ENCODE measurements at regions not wholly inside any gene's neighbourhood (a gene's known extent, or its start where the extent isn't known, plus 50 kb on each side); places are given as distances from the start of the nearest gene placed in this dataset.

GRCh38 chr9:3682186-3682585, 156.4 kb upstream of the RFX3 start (continued):
- TF ChIP-seq SP1 (IDR thresholded peaks at IDR 0.05; ENCODE audit: low read depth, low read length) = no peak

- POLR2A ChIA-PET = no interaction called here
- Histone ChIP-seq H3K4me1 (ENCODE audit: control insufficient read depth, insufficient read depth, low read length) (no peaks in the 10 kb centered on the region), H2AFZ (ENCODE audit: control insufficient read depth, low read depth, low read length) (no peak overlapping the region), H3K27ac (ENCODE audit: control insufficient read depth, insufficient read depth) (no peak overlapping the region), H3K4me2 (ENCODE audit: control insufficient read depth, insufficient read depth) (no peak overlapping the region), H3K9ac (ENCODE audit: control insufficient read depth, insufficient read depth, low read length) (no peak overlapping the region), H3K36me3 (ENCODE audit: control insufficient read depth in 2 of 2, insufficient read depth in 2 of 2, low read length in 1 of 2) (no peaks in the 10 kb centered on the region; a peak in 2 of 4 replicates), H3K4me3 (no peak overlapping the region), H3K27me3 (replicated peaks in 1 of 2; ENCODE audit: control insufficient read depth in 2 of 2, insufficient read depth in 2 of 2, low read length in 1 of 2) (no peaks in the 10 kb centered on the region), H3K79me2 (ENCODE audit: control insufficient read depth, insufficient read depth, low read length) (no peaks in the 10 kb centered on the region), H3K9me3 (replicated peaks; ENCODE audit: control insufficient read depth, insufficient read depth, low read length) (no peaks in the 10 kb centered on the region), H4K20me1 (ENCODE audit: control insufficient read depth, insufficient read depth) (no peaks in the 10 kb centered on the region)
- 84% methylated on average over 4 of the region's 4 CpGs for WGBS (ENCODE audit: insufficient coverage, insufficient replicate concordance, low lambda C conversion rate, missing lambda C conversion rate)
- TF ChIP-seq SIX5 (IDR thresholded peaks at IDR 0.05; ENCODE audit: low read depth, low read length, severe bottlenecking) (no peak), CBX3 (IDR thresholded peaks at IDR 0.05; ENCODE audit: borderline replicate concordance, low read depth) (no peak), KDM1A (IDR thresholded peaks at IDR 0.05; ENCODE audit: borderline replicate concordance) (no peak), EGR1 (IDR thresholded peaks at IDR 0.05; ENCODE audit: borderline replicate concordance in 1 of 2, low read depth in 2 of 2, low read length in 2 of 2) (no peak)
- CTCF ChIA-PET = no interaction called here
- DNase-seq (ENCODE audit: low read depth, low spot score) (no peak), ATAC-seq (no peak), FAIRE-seq (no peak)
- no TSS peak for BruUV-seq (replicated peaks)
- RAD21 ChIA-PET (ENCODE audit: unreplicated experiment) = no interaction called here
- intact Hi-C loops (cut with micrococcal nuclease; ENCODE audit: unreplicated experiment) (no loop called here), in situ Hi-C loops (cut with MboI) (no loop called here)
- SMC1A ChIA-PET (ENCODE audit: uncharacterized antibody, unreplicated experiment) = no interaction called here
Measured at GRCh38 chr9:3677541-3677940, 151.7 kb upstream of the RFX3 start.

GRCh38 chr9:3676766-3677165, 151.0 kb upstream of the RFX3 start:
- BruUV-seq (replicated peaks) = no TSS peak
- no peak for DNase-seq (ENCODE audit: low read depth, low spot score)
- H3K36me3 ChIP-seq (ENCODE audit: control insufficient read depth in 2 of 2, insufficient read depth in 2 of 2, low read length in 1 of 2) = no peaks in the 10 kb centered on the region; a peak in 2 of 4 replicates
- in situ Hi-C loops (cut with MboI) = no loop called here
- H3K9me3 ChIP-seq (replicated peaks; ENCODE audit: control insufficient read depth, insufficient read depth, low read length) = no peaks in the 10 kb centered on the region
- H2AFZ ChIP-seq (ENCODE audit: control insufficient read depth, low read depth, low read length) = no peak overlapping the region
- no peak for FAIRE-seq
- H3K4me2 ChIP-seq (ENCODE audit: control insufficient read depth, insufficient read depth) = no peak overlapping the region
- H4K20me1 ChIP-seq (ENCODE audit: control insufficient read depth, insufficient read depth) = no peaks in the 10 kb centered on the region
- no peak for ATAC-seq
- no peak overlapping the region for H3K9ac ChIP-seq (ENCODE audit: control insufficient read depth, insufficient read depth, low read length)
- no peaks in the 10 kb centered on the region for H3K27me3 ChIP-seq (replicated peaks in 1 of 2; ENCODE audit: control insufficient read depth in 2 of 2, insufficient read depth in 2 of 2, low read length in 1 of 2)
- TF ChIP-seq YBX1 (IDR thresholded peaks at IDR 0.05) (no peak), ZNF384 (IDR thresholded peaks at IDR 0.05; ENCODE audit: borderline replicate concordance, low read depth, low read length) (no peak), SREBF1 (IDR thresholded peaks at IDR 0.05; ENCODE audit: low read length) (no peak), SRF (IDR thresholded peaks at IDR 0.05; ENCODE audit: low read depth in 2 of 2, low read length in 2 of 2) (no peak), ZBTB40 (IDR thresholded peaks at IDR 0.05; ENCODE audit: borderline replicate concordance) (no peak)
- H3K4me3 ChIP-seq = no peak overlapping the region
- H3K4me1 ChIP-seq (ENCODE audit: control insufficient read depth, insufficient read depth, low read length) = no peaks in the 10 kb centered on the region
- POLR2A ChIA-PET = interaction anchor here (1.5 kb wide), 1 partner anchor 14 kb away, joined by 3 read pairs; no protein-coding TSS in a partner anchor
- no peaks in the 10 kb centered on the region for H3K79me2 ChIP-seq (ENCODE audit: control insufficient read depth, insufficient read depth, low read length)
- intact Hi-C loops (cut with micrococcal nuclease; ENCODE audit: unreplicated experiment) = no loop called here
- CTCF ChIA-PET = no interaction called here
- RAD21 ChIA-PET (ENCODE audit: unreplicated experiment) = no interaction called here
- H3K27ac ChIP-seq (ENCODE audit: control insufficient read depth, insufficient read depth) = no peak overlapping the region
- SMC1A ChIA-PET (ENCODE audit: uncharacterized antibody, unreplicated experiment) = interaction anchor here (0.9 kb wide), 1 partner anchor 55 kb away, joined by 3 read pairs; no protein-coding TSS in a partner anchor
- 81% methylated on average over 3 of the region's 3 CpGs for WGBS (ENCODE audit: insufficient coverage, insufficient replicate concordance, low lambda C conversion rate, missing lambda C conversion rate)
